ENCODE measurements at regions not wholly inside any gene's neighbourhood (a gene's known extent, or its start where the extent isn't known, plus 50 kb on each side); places are given as distances from the start of the nearest gene placed in this dataset.

- Histone ChIP-seq H3K9me1 (ENCODE audit: control insufficient read depth, insufficient read depth, low read length) (no peaks in the 10 kb centered on the region), H3K27ac (ENCODE audit: extremely low read depth, low read depth, low read length) (no peak overlapping the region), H3K4me3 (no peak overlapping the region), H3K4me1 (replicated peaks in 1 of 2; ENCODE audit: control insufficient read depth in 2 of 2, insufficient read depth in 2 of 2, low read length in 2 of 2) (no peaks in the 10 kb centered on the region), H3K27me3 (ENCODE audit: control insufficient read depth in 2 of 2, insufficient read depth in 2 of 2, low read length in 2 of 2) (no peaks in the 10 kb centered on the region), H4K20me1 (replicated peaks; ENCODE audit: control insufficient read depth, insufficient read depth, low read length) (no peaks in the 10 kb centered on the region), H2AFZ (ENCODE audit: low read depth, low read length) (no peak overlapping the region), H3K4me2 (ENCODE audit: insufficient read depth, low read length) (no peak overlapping the region), H3K9me3 (replicated peaks; ENCODE audit: control insufficient read depth, insufficient read depth, low read depth, low read length) (no peaks in the 10 kb centered on the region), H3K79me2 (ENCODE audit: control insufficient read depth, insufficient read depth, low read length) (no peaks in the 10 kb centered on the region), H3K9ac (ENCODE audit: insufficient read depth in 1 of 2, low read depth in 2 of 2, low read length in 2 of 2) (no peak overlapping the region), H3K36me3 (ENCODE audit: control insufficient read depth, insufficient read depth, low read length) (no peaks in the 10 kb centered on the region)
- in situ Hi-C loops (cut with MboI) (no loop called here), intact Hi-C loops (cut with micrococcal nuclease) (no loop called here)
- WGBS (ENCODE audit: insufficient coverage, low coverage, missing lambda C conversion rate), result 0% methylated on average over 1 of the region's 1 CpG
- ATAC-seq, result no peak
- no TSS peak for BruUV-seq (replicated peaks)
- no peak for FAIRE-seq
- ChIA-PET CTCF (ENCODE audit: low intra/inter-chr PET ratio) (no interaction called here), POLR2A (no interaction called here)
- TF ChIP-seq ZFPM2 (CRISPR knock-in tag; IDR thresholded peaks at IDR 0.05) (no peak), NR3C1 (CRISPR knock-in tag; IDR thresholded peaks at IDR 0.05) (no peak), ZNF407 (IDR thresholded peaks at IDR 0.05; ENCODE audit: low read depth) (no peak), TBL1XR1 (IDR thresholded peaks at IDR 0.05; ENCODE audit: low read length in 2 of 2) (no peak), IFI16 (CRISPR knock-in tag; IDR thresholded peaks at IDR 0.05) (no peak), PPARD (CRISPR knock-in tag; IDR thresholded peaks at IDR 0.05) (no peak), ESRRB (CRISPR knock-in tag; IDR thresholded peaks at IDR 0.05; ENCODE audit: borderline replicate concordance) (no peak), ZNF282 (CRISPR knock-in tag; IDR thresholded peaks at IDR 0.05) (no peak), SMAD4 (CRISPR knock-in tag; conservative IDR thresholded peaks at IDR 0.05) (no peak), FOXM1 (IDR thresholded peaks at IDR 0.05; ENCODE audit: low read depth) (no peak), FOXM1 (CRISPR knock-in tag; IDR thresholded peaks at IDR 0.05; ENCODE audit: low read depth) (no peak), E2F4 (CRISPR knock-in tag; IDR thresholded peaks at IDR 0.05; ENCODE audit: low read depth) (no peak), ZNF668 (CRISPR knock-in tag; IDR thresholded peaks at IDR 0.05) (no peak)
- DNase-seq (ENCODE audit: extremely low read depth in 1 of 4, low spot score in 3 of 4), result no peak
Measured at GRCh38 chr2:82278416-82278815, 1973.9 kb upstream of the LRRTM1 start.
